GM23338 (cell line): ENCODE measurements at regions not wholly inside any gene's neighbourhood (a gene's known extent, or its start where the extent isn't known, plus 50 kb on each side); places are given as distances from the start of the nearest gene placed in this dataset.

Source experiments
- CTCF ChIP-seq, 2 experiments: fragments of 200-600 bp in 1 of 2; sonication (generic) in 1 of 2; conservative IDR thresholded peaks; 2 replicates each; pipeline versions ENCODE4 v1.5.1 to v1.6.1; 2016 to 2017; ENCODE audit warnings: antibody characterized with exemption in 2 of 2, low read depth in 2 of 2, mild to moderate bottlenecking in 2 of 2, moderate library complexity in 1 of 2
- EZH2 ChIP-seq: fragments of 200-600 bp; sonication (generic); IDR thresholded peaks from one replicate; pipeline ENCODE4 v1.8.0; 2017; ENCODE audit warnings: antibody characterized with exemption, mild to moderate bottlenecking, low read depth; ENCODE audit not compliant: unreplicated experiment
- POLR2AphosphoS5 ChIP-seq: IDR thresholded peaks from 2 replicates; pipeline ENCODE4 v1.6.1; 2016; ENCODE audit warnings: antibody characterized with exemption, low read depth

DNA sequence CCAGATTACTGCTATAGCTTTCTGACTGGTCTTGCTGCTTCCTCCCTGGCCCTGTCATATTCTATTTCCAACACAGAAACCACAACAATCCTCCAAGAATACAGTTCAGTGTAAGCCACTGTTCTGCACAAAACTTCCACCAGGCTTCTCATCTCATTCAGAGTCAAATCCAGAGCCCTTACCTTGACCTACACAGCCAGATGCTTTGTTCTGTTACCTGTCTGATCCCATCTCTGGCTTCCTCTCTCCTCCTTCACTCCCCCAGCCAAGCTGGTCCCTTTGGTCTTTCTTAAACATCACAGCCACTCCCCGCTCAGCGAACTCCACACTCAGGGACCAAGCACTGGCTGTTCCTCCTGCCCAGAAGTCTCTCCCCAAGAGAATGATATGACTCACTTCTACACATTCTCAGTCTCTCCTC lies 84.8 kb upstream of the BMP2K start:
- no peak for TF ChIP-seq POLR2AphosphoS5
- no peak for TF ChIP-seq CTCF (conservative IDR thresholded peaks at IDR 0.05; ENCODE audit: low read depth in 2 of 2)
- TF ChIP-seq EZH2: no peak
